HG03354 (cell line): ENCODE measurements at regions not wholly inside any gene's neighbourhood (a gene's known extent, or its start where the extent isn't known, plus 50 kb on each side); places are given as distances from the start of the nearest gene placed in this dataset.
A peak's percentile ranks its signal among the peaks of the same experiment; 100 is the strongest.

Source experiments
- ATAC-seq: cut with Tn5 transposase; IDR thresholded peaks from one replicate; pipeline ENCODE4 v1.9.1; 2021; ENCODE audit warnings: mild to moderate bottlenecking; ENCODE audit not compliant: unreplicated experiment, poor library complexity, severe bottlenecking

DNA sequence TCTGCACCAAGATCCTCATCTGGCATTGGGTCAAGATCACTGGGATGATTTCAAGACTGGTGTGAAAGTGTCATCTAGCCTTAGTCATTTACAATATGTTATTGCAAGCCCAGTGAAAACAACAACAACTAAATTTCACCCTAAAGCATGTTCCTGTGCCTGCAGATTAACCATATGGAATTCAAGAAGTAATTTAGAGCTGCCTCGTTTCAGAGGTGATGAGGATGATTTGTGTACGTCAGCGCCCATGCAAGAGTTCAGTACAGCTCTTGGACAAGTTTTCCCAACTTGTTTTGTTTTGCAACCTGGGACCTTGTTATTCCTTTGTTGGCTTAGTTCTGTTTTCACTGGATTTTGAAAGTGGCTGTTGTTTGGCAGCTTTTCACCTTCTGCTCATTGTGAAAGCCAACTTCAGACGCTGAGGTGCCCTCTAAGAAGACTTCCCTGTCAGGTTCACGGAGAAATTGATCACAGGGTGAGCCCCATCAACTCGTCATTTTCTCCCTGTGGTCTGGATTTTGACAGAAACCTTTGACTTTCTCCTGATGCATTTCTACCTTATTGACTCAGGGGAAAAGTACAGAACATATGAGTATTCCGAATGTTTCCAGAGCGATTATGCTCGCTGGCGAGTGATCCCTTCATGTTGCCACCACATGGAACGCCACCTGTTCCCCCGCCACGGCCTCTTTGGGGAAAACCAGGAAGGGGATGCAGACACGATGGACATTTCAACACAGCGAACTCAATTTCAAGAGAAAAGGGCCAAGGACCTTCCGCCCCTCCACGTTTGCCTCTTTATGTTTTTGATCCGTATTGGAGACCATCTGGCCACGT is 85.6 kb downstream of the FOXL1 start:
- no peak for ATAC-seq

GRCh38 chr16:86664522-86665318 is 86.4 kb downstream of the FOXL1 start:
- peak; percentile 79 for ATAC-seq

GRCh38 chr16:86665319-86665675 is 86.9 kb downstream of the FOXL1 start:
- peak; percentile 25 for ATAC-seq

GRCh38 chr16:86665929-86666328 is 87.6 kb downstream of the FOXL1 start:
- ATAC-seq = no peak

GRCh38 chr16:86667035-86667434 is 88.7 kb downstream of the FOXL1 start:
- ATAC-seq = no peak

DNA sequence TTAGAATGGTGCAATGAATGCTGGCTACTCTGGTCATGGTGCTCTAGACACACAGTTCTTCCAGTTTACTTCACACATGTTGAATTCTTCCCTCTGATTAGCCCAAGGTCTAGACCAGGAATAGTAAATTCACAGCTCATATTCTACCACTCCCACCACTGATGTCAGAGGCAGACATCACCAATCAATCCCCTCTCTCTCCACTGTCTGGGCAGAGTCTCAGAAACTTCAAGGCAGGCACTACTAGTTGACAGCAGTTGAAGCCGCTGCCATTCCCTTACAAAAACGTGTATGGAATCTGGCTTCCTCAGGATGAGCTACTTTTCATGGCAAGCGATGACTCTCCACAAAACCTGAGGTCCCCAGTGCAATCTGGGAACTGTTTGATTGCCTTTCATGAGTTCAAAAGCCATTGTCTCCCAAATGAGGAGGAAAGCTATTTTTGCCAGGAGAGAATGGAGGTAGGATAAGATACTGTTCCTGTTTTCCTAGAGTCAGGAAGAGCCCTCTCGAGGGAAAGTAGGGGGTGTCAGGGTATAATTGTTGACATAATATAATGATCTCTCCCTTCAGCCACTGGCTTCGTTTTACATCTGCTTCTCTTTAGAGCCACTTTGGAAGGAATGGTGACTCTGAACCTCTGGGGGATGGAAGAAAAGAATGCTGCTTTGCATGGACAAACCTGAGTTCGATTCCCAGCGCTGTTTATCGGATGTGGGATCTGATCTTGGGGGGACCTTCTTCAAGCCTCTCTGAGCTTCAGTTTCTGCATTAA is 90.0 kb downstream of the FOXL1 start:
- ATAC-seq = no peak

DNA sequence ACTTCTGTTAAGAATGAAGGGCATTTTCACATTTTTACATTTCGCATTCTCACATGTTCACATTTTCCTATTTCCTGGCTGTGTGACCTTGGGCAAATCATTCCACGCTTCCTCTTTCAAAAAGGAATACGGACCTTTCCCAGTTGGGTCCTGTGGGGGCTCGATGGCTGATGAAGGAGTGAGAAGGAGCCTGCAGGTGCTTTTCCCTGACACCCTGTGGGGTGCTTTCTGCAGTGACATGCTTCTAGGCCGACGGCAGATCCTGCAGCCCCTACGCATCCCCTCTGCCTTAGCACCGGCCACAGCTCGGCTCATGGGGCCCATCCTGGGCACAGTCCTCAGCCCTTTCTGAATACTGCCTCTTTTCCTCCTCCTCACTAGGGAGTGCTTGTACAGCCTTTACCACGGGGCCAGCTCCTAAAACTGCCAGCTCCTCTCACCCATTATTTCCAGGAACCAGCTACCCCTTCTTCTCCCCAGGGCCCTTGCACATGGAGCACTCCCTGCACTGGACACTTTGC is 91.0 kb downstream of the FOXL1 start:
- no peak for ATAC-seq

- no peak for ATAC-seq
Observed at GRCh38 chr16:86669937-86670749, 91.8 kb downstream of the FOXL1 start.

DNA sequence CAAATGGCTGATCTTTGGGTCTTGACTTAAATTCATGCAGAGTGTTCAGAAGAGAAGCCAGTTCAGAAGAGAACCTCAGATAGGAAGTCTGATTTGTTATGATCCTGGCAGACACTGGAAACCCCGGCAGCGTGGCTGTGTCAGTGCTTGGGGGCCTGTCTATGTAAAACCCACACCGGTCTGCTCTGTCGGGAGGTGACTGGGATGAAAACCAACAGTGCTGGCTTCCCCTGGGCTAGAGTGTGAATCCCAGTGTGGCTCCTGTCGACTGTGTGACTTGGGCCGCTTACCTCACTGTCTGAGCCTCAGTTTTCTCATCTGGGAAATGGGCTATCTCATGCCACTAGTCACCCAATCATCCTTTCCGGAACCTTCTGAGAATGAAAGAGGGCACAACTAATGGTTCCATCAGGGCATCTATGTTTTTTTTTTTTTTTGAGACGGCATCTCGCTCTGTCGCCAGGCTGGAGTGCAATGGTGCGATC is 92.4 kb downstream of the FOXL1 start:
- no peak for ATAC-seq

- ATAC-seq = no peak
Observed at GRCh38 chr16:86671486-86672178, 93.3 kb downstream of the FOXL1 start.

GRCh38 chr16:86672179-86672863 is 94.0 kb downstream of the FOXL1 start:
- ATAC-seq = no peak

DNA sequence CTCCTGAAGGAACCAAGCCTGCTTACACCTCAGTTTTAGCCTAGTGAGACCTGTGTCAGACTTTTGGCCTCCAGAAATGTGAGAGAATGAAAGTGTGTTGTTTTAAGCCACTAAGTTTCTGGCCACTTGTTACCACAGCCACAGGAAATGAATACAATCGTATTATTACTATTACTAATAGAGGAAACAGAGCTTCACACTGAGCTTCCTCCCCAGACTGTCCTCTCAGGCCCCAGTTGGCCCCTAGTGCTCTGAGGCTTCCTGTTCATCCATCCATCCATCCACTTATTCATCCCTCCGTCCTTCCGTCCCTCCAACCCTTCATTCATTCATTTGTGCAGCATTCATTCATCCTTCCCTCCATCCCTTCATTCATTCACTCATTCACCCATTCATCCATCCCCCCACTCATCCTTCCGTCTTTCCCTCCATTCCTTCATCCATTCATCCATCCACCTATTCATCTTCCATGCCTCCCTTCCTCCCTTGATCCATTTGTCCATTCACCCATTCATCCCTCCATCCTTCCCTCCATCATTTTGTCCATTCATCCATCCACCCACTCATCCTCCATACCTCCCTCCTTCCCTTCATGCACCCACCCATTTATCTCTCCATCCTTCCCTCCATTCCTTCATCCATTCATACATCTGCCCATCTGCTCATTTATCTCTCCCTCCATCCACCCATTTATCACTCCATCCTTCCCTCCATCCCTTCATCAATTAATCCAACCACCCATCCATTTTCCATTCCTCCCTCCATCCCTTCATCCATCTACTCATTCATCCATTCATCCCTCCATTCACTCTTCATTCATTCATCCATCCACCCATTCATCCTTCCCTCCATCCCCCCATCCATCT is 95.0 kb downstream of the FOXL1 start:
- ATAC-seq = no peak

DNA sequence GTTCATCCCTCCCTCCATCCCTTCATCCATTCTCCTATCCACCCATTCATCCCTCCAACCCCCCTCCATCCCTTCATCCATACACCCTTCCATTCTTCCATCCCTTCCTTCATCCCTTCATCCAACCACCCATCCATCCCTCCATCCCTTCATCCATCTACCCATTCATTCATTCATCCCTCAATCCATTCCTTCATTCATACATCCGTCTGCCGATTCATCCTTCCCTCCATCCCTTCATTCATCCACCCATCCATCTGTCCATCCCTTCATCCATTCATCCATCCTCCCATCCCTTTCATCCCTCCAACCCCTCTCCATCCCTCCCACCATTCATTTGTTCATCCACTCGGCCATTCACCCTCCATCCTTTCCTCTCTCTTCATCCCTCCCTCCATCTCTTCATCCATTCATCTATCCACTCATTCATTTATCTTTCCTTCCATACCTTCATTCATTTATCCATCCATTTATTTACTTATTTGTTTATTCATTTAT is 95.7 kb downstream of the FOXL1 start:
- no peak for ATAC-seq

- no peak for ATAC-seq
Observed at GRCh38 chr16:86676254-86676670, 97.9 kb downstream of the FOXL1 start.

- ATAC-seq = no peak
Observed at GRCh38 chr16:86679490-86679889, 101.1 kb downstream of the FOXL1 start.

- ATAC-seq = no peak
Observed at GRCh38 chr16:86680162-86680561, 101.8 kb downstream of the FOXL1 start.

- ATAC-seq = no peak
Observed at GRCh38 chr16:86680661-86681030, 102.3 kb downstream of the FOXL1 start.
